K562 (cell line): ENCODE measurements at regions not wholly inside any gene's neighbourhood (a gene's known extent, or its start where the extent isn't known, plus 50 kb on each side); places are given as distances from the start of the nearest gene placed in this dataset.
"Not testable (repeated sequence)": the region's sequence is repeated elsewhere in the genome, so short reads cannot be mapped to it uniquely, and the experiment has no call there.

Experiments
- ATAC-seq: fragments of 200-7000 bp; cut with Tn5 transposase; 3 replicates; pipeline ENCODE4 v1.9.1; 2020; ENCODE audit warnings: moderate library complexity
- BruUV-seq: library from RNA; stranded (reverse); fragments of 400-500 nt; replicated peaks from 2 replicates; lab custom pipeline; 2021; lab: Mats Ljungman, UMichigan
- CTCF ChIA-PET: fragments of 300-600 bp; formaldehyde crosslinking; extraction: SDS; loops from one replicate; lab custom pipeline; 2021; ENCODE audit warnings: low intra/inter-chr PET ratio; lab: Yijun Ruan, JAX
- POLR2A ChIA-PET: fragments of 300-600, 350-650 bp; sonication (Branson Sonifier 250); formaldehyde crosslinking; extraction: SDS; loops from one replicate; lab custom pipeline; 2021; ENCODE audit warnings: antibody characterized with exemption, inconsistent platforms; lab: Yijun Ruan, JAX
- DNase-seq, 4 experiments: peaks; one replicate each; pipeline versions ENCODE4 v3.0.0 to v3.0.0-alpha.2; 2011 to 2018; ENCODE audit warnings: low spot score in 3 of 4, mixed read lengths in 3 of 4; ENCODE audit errors: extremely low read depth in 1 of 4
- FAIRE-seq: peaks from 2 replicates; lab custom pipeline; 2011; peaks lifted over from hg19 to GRCh38; lab: Jason Lieb, UNC
- H2AFZ ChIP-seq: 2 replicates; pipeline ENCODE4 v1.6.0; 2011; ENCODE audit warnings: low read depth, low read length, control low read depth, inconsistent platforms
- H3K27ac ChIP-seq: fragments of 200-600 bp; 3 replicates; pipeline ENCODE4 v1.8.0; 2011; ENCODE audit warnings: low read depth, mild to moderate bottlenecking, control low read depth, inconsistent platforms, low read length, moderate library complexity, mixed read lengths; ENCODE audit errors: extremely low read depth
- H3K27me3 ChIP-seq, 2 experiments: fragments of 300-600 bp in 1 of 2; 2 replicates in 1 of 2; 3 replicates in 1 of 2; pipeline versions ENCODE4 v1.6.0 to v1.8.0; 2011; ENCODE audit warnings: inconsistent platforms in 2 of 2, low read length in 2 of 2, mild to moderate bottlenecking in 1 of 2, mixed read lengths in 1 of 2, moderate library complexity in 1 of 2; ENCODE audit not compliant: control insufficient read depth in 2 of 2, insufficient read depth in 2 of 2
- H3K36me3 ChIP-seq: fragments of 300-600 bp; 3 replicates; pipeline ENCODE4 v1.8.0; 2011; ENCODE audit warnings: mild to moderate bottlenecking, low read length, inconsistent platforms; ENCODE audit not compliant: control insufficient read depth, insufficient read depth
- H3K4me1 ChIP-seq, 2 experiments: fragments of 200-600 bp in 1 of 2; replicated peaks in 1 of 2; 2 replicates in 1 of 2; 3 replicates in 1 of 2; pipeline versions ENCODE4 v1.5.1 to v1.8.0; 2011; ENCODE audit warnings: inconsistent platforms in 2 of 2, low read length in 2 of 2, mild to moderate bottlenecking in 1 of 2, mixed read lengths in 1 of 2, moderate library complexity in 1 of 2; ENCODE audit not compliant: control insufficient read depth in 2 of 2, insufficient read depth in 2 of 2
- H3K4me2 ChIP-seq: 2 replicates; pipeline ENCODE4 v1.6.1; 2011; ENCODE audit warnings: low read length, control low read depth, inconsistent platforms, mixed read lengths; ENCODE audit not compliant: insufficient read depth
- H3K4me3 ChIP-seq: fragments of 200-600 bp; sonication (generic), shearing (Covaris generic); 2 replicates; pipeline ENCODE4 v1.5.1; 2016; ENCODE audit warnings: control low read depth, inconsistent platforms
- H3K79me2 ChIP-seq: fragments of 200-600 bp; 3 replicates; pipeline ENCODE4 v1.8.0; 2011; ENCODE audit warnings: low read length, inconsistent platforms; ENCODE audit not compliant: control insufficient read depth, insufficient read depth
- H3K9ac ChIP-seq, 2 experiments: 2 replicates each; pipeline versions ENCODE4 v1.6.0 to v1.6.1; 2011; ENCODE audit warnings: low read depth in 2 of 2, low read length in 2 of 2, control low read depth in 1 of 2, inconsistent platforms in 1 of 2, mild to moderate bottlenecking in 1 of 2, mixed read lengths in 1 of 2; ENCODE audit not compliant: insufficient read depth in 1 of 2
- H3K9me1 ChIP-seq: one replicate; pipeline ENCODE4 v1.6.0; 2011; ENCODE audit warnings: inconsistent platforms, mild to moderate bottlenecking, low read length, moderate library complexity; ENCODE audit not compliant: control insufficient read depth, insufficient read depth
- H3K9me3 ChIP-seq: replicated peaks from 2 replicates; pipeline ENCODE4 v1.5.1; 2011; ENCODE audit warnings: low read depth, low read length, inconsistent platforms; ENCODE audit not compliant: control insufficient read depth, insufficient read depth
- H4K20me1 ChIP-seq: replicated peaks from 2 replicates; pipeline ENCODE4 v1.6.1; 2011; ENCODE audit warnings: low read length, inconsistent platforms, mixed read lengths; ENCODE audit not compliant: control insufficient read depth, insufficient read depth
- ARHGAP35 ChIP-seq: fragments of 450-650 bp; IDR thresholded peaks from 2 replicates; pipeline ENCODE4 v1.6.1; 2018; ENCODE audit not compliant: partially characterized antibody
- CREB5 ChIP-seq: fragments of 250-450 bp; sonication (Bioruptor Pico); IDR thresholded peaks from 2 replicates; pipeline ENCODE4 v1.5.0; 2020; ENCODE audit warnings: mild to moderate bottlenecking
- FOXA3 ChIP-seq, 2 experiments: fragments of 450-650 bp in 1 of 2; sonication (generic) in 1 of 2; formaldehyde crosslinking; IDR thresholded peaks in 1 of 2; conservative IDR thresholded peaks in 1 of 2; 2 replicates each; pipeline versions ENCODE4 v1.4.0 to v1.8.0; 2020 to 2022; ENCODE audit warnings: mild to moderate bottlenecking in 2 of 2, missing genetic modification reagents in 1 of 2
- WGBS: fragments of 100-300 bp; shearing (Covaris generic); methylation state at CpG from one replicate; pipeline ENCODE4 v1.1.6; 2016; ENCODE audit warnings: low coverage, mixed read lengths; ENCODE audit not compliant: insufficient coverage; ENCODE audit errors: missing lambda C conversion rate; 5-methylcytosine and 5-hydroxymethylcytosine counted together
- in situ Hi-C: fragments of 300-500 bp; cut with MboI; formaldehyde crosslinking; loops from 4 replicates; pipeline ENCODE4 v1.15.0; 2018; ENCODE audit warnings: inconsistent platforms, mixed read lengths
- intact Hi-C: fragments of 100-400 bp; cut with micrococcal nuclease; formaldehyde crosslinking; loops from 2 replicates; pipeline ENCODE4 v1.14.2; 2022

- no peak for TF ChIP-seq CREB5 (CRISPR knock-in tag)
- no peak for TF ChIP-seq ARHGAP35
Observed at GRCh38 chr1:104056786-104057185, 307.1 kb downstream of the AMY1C start (continued).

GRCh38 chr1:104057219-104057898, 307.7 kb downstream of the AMY1C start:
- H3K4me3 ChIP-seq, H3K9ac ChIP-seq, H3K36me3 ChIP-seq, H3K4me1 ChIP-seq, H3K27ac ChIP-seq, POLR2A ChIA-PET, FAIRE-seq, H2AFZ ChIP-seq, H3K27me3 ChIP-seq, H3K9me1 ChIP-seq, H3K4me2 ChIP-seq, H3K9me3 ChIP-seq, intact Hi-C loops, CTCF ChIA-PET, H3K79me2 ChIP-seq, H4K20me1 ChIP-seq, BruUV-seq, in situ Hi-C loops, ATAC-seq, DNase-seq: not testable (repeated sequence)
- TF ChIP-seq FOXA3 (CRISPR knock-in tag; conservative IDR thresholded peaks at IDR 0.05 in 1 of 2, IDR thresholded peaks at IDR 0.05 in 1 of 2), result peak in 1 of 2 experiments; percentile 30; a peak in 1 of 4 replicates
- WGBS, result 0% methylated on average over 5 of the region's 6 CpGs

GRCh38 chr1:104061637-104062036, 311.9 kb downstream of the AMY1C start:
- 0% methylated on average over 3 of the region's 3 CpGs for WGBS
- not testable (repeated sequence) for ATAC-seq

More at GRCh38 chr1:104061637-104062036, 311.9 kb downstream of the AMY1C start:
- FAIRE-seq, POLR2A ChIA-PET, H2AFZ ChIP-seq, H3K36me3 ChIP-seq, H3K9me1 ChIP-seq, H4K20me1 ChIP-seq, H3K27ac ChIP-seq, CTCF ChIA-PET, H3K79me2 ChIP-seq, H3K9me3 ChIP-seq, H3K9ac ChIP-seq, intact Hi-C loops, H3K4me3 ChIP-seq, in situ Hi-C loops, H3K4me1 ChIP-seq, BruUV-seq, H3K27me3 ChIP-seq, DNase-seq, H3K4me2 ChIP-seq: not testable (repeated sequence)
